ENCODE measurements at regions not wholly inside any gene's neighbourhood (a gene's known extent, or its start where the extent isn't known, plus 50 kb on each side); places are given as distances from the start of the nearest gene placed in this dataset.

DNA sequence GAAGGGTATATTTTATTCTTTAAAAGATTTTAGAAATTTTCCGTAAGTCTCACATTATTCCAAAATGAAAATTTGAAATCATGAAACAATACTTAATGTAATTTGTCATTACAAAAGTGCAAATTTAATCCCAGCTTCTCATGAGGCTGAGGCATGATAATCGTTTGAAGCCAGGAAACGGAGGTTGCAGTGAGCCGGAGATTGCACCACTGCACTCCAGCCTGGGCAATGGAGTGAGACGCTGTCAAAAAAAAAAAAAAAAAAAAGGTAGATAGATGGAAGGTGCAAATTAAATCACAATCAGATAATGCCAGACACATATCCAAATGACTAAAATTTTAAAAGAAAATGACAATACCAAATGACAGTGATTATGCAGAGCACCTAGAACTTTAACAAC lies 644.2 kb downstream of the FAM181B start:
- no peaks in the 10 kb centered on the region for H3K9me3 Mint-ChIP-seq (ENCODE audit: low read depth)
- no peak overlapping the region for H3K4me3 Mint-ChIP-seq
- H3K4me1 Mint-ChIP-seq, result no peaks in the 10 kb centered on the region
- CTCF ChIA-PET, result interaction anchor here (0.6 kb wide), 1 partner anchor 376 kb away, joined by 3 read pairs; no protein-coding TSS in a partner anchor
- H3K27me3 Mint-ChIP-seq, result peaks cover 2% of the 10 kb centered on the region
- ATAC-seq, result no peak
- DNase-seq, result no peak
- H3K27ac Mint-ChIP-seq, result no peak overlapping the region
- no peaks in the 10 kb centered on the region for H3K36me3 Mint-ChIP-seq

- H3K27ac Mint-ChIP-seq, result no peak overlapping the region
- H3K9me3 Mint-ChIP-seq (ENCODE audit: low read depth), result no peaks in the 10 kb centered on the region
- H3K4me3 Mint-ChIP-seq, result no peak overlapping the region
- DNase-seq, result no peak
- CTCF ChIA-PET, result no interaction called here
- no peaks in the 10 kb centered on the region for H3K4me1 Mint-ChIP-seq
- no peaks in the 10 kb centered on the region for H3K36me3 Mint-ChIP-seq
- peaks cover 2% of the 10 kb centered on the region for H3K27me3 Mint-ChIP-seq
- no peak for ATAC-seq
These were observed 648.2 kb downstream of the FAM181B start for GRCh38 chr11:82085493-82085892.

- Mint-ChIP-seq H3K27ac (no peak overlapping the region), H3K36me3 (no peaks in the 10 kb centered on the region)
- CTCF ChIA-PET, result no interaction called here
These were observed 650.7 kb downstream of the FAM181B start for GRCh38 chr11:82082976-82083375.

DNA sequence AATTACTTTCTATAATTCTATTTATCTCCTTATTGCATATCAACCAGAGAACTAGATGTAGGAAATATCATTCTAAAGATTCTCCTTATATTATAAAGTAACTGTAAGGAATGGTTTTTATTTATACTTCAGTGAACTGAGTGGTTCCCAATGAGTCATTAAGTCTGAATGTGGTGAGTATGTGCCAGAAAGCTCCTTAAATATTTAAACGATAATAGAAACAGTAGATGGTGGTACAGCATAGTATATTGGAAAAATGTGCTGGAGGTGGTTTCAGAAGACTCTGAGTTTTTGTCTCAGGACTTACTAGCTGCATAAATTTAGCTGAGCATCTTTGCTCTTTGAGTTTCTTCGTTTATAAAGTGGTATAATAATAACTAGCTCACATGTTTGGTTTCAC lies 653.5 kb downstream of the FAM181B start:
- H3K9me3 Mint-ChIP-seq (ENCODE audit: low read depth), result no peaks in the 10 kb centered on the region
- DNase-seq (no peak), ATAC-seq (no peak)
- H3K36me3 Mint-ChIP-seq, result no peaks in the 10 kb centered on the region
- no peaks in the 10 kb centered on the region for H3K4me1 Mint-ChIP-seq
- CTCF ChIA-PET, result no interaction called here
- H3K4me3 Mint-ChIP-seq, result no peak overlapping the region
- H3K27me3 Mint-ChIP-seq, result peaks cover 2% of the 10 kb centered on the region
- no peak overlapping the region for H3K27ac Mint-ChIP-seq

More at GRCh38 chr11:82082976-82083375, 650.7 kb downstream of the FAM181B start:
- Mint-ChIP-seq H3K4me1 (no peaks in the 10 kb centered on the region), H3K9me3 (ENCODE audit: low read depth) (no peaks in the 10 kb centered on the region), H3K27me3 (peaks cover 2% of the 10 kb centered on the region), H3K4me3 (no peak overlapping the region)
- no peak for DNase-seq
- no peak for ATAC-seq

DNA sequence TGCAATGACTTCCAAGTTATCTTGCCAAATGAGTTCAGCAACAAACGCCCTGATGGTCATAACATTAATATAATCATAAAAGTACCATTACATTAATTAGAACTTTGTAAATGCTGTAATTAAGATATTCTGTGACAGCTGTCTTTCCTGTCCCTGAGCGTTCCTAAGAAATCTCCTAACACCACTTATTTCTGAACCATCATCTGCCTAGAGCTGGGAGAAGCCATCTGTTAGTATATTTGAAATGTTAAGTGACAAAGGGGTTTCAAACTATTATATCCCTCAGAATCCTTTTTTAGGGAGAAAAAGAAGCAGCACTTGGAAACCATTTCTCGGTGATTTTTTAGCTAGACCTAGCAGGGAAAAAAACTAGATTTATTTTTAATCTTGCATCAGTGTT lies 657.5 kb downstream of the FAM181B start:
- Mint-ChIP-seq H3K9me3 (ENCODE audit: low read depth) (no peaks in the 10 kb centered on the region), H3K4me1 (no peaks in the 10 kb centered on the region), H3K27me3 (no peaks in the 10 kb centered on the region), H3K27ac (no peak overlapping the region), H3K4me3 (no peak overlapping the region), H3K36me3 (no peaks in the 10 kb centered on the region)
- CTCF ChIA-PET, result no interaction called here
- ATAC-seq, result no peak
- no peak for DNase-seq

- Mint-ChIP-seq H3K27ac (no peak overlapping the region), H3K4me1 (no peaks in the 10 kb centered on the region), H3K9me3 (ENCODE audit: low read depth) (no peaks in the 10 kb centered on the region), H3K27me3 (peaks cover 3% of the 10 kb centered on the region), H3K36me3 (no peaks in the 10 kb centered on the region), H3K4me3 (no peak overlapping the region)
- ATAC-seq (no peak), DNase-seq (no peak)
- CTCF ChIA-PET, result no interaction called here
These were observed 674.2 kb downstream of the FAM181B start for GRCh38 chr11:82059505-82059904.

DNA sequence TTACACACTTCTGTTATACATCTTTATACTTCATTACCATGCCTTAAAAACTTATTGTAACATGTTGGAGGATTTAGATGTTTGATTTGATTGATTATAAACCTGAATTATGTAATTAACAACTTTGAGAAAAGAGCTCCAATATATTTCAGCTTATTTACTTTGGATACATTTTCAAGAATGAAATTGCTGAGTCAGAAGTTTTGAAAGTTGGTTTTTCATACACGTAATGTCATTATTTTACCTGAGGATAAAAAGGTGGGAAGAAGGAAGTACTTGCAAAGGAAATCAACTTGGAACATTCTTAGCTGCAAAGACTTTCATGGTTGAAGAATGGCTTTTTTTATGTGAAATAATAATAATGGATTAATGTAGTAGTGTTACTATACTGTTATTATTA lies 677.2 kb downstream of the FAM181B start:
- Mint-ChIP-seq H3K4me1 (no peaks in the 10 kb centered on the region), H3K9me3 (ENCODE audit: low read depth) (no peaks in the 10 kb centered on the region), H3K27ac (no peak overlapping the region), H3K4me3 (no peak overlapping the region), H3K36me3 (no peaks in the 10 kb centered on the region), H3K27me3 (peaks cover 6% of the 10 kb centered on the region)
- DNase-seq (no peak), ATAC-seq (no peak)
- CTCF ChIA-PET, result no interaction called here

DNA sequence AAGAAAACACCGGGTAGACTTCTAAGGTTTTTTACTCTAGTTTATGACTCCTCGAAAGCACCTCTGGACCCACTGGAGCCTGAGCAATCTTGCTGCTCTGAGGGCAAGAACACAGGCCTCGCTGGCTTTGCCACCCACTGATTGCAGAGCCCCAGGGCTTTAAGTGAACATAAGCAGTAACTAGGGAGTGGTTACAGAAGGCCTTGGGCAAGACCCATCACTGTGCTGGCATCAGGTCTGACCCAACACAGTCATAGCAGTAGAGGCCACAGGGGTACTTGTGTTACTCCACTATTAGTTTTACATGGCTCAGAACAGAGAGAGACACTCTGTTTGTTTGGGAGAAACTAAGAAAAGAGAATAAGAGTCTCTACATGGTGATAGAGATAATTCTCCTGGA lies 684.5 kb downstream of the FAM181B start:
- ATAC-seq, result no peak
- Mint-ChIP-seq H3K27me3 (peaks cover 5% of the 10 kb centered on the region), H3K27ac (no peak overlapping the region), H3K4me1 (no peaks in the 10 kb centered on the region), H3K4me3 (no peak overlapping the region), H3K9me3 (ENCODE audit: low read depth) (peaks cover 7% of the 10 kb centered on the region), H3K36me3 (no peaks in the 10 kb centered on the region)
- CTCF ChIA-PET, result no interaction called here
- no peak for DNase-seq

DNA sequence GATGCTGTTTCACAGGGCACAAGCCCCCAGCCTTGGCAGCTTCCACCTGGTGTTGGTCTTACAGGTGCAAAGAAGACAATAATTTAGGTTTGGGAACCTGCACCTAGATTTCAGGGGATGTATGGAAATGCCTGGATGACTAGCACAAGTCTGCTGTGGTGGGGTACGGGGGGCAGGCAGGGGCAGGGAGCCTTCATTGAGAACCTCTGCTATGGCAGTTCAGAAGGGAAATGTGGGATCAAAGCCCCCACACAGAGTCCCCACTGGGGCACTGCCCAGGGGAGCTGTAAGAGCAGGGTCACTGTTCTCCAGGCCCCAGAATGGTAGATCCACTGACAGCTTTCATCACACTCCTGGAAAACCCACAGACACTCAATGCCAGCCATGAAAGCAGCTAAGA lies 686.5 kb downstream of the FAM181B start:
- no peak for DNase-seq
- Mint-ChIP-seq H3K27me3 (peaks cover 5% of the 10 kb centered on the region), H3K9me3 (ENCODE audit: low read depth) (peaks cover 7% of the 10 kb centered on the region), H3K4me3 (no peak overlapping the region), H3K36me3 (no peaks in the 10 kb centered on the region), H3K27ac (no peak overlapping the region), H3K4me1 (no peaks in the 10 kb centered on the region)
- ATAC-seq, result no peak
- CTCF ChIA-PET, result no interaction called here

DNA sequence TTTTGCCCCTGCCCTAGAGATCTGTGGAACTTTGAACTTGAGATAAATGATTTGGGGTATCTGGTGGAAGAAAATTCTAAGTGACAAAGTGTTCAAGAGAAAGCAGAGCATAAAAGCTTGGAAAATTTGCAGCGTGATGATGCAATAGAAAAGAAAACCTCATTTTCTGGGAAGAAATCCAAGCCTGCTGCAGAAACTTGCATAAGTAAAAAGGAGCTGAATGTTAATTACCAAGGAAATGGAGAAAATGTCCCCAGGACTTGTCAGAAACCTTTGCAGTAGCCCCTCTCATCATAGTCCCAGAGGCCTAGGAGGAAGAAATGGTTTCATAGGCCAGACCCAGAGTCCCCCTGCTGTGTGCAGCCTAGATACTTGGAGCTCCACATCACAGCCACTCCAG lies 686.9 kb downstream of the FAM181B start:
- Mint-ChIP-seq H3K9me3 (ENCODE audit: low read depth) (peaks cover 7% of the 10 kb centered on the region), H3K27me3 (peaks cover 2% of the 10 kb centered on the region), H3K36me3 (no peaks in the 10 kb centered on the region), H3K4me1 (no peaks in the 10 kb centered on the region), H3K27ac (no peak overlapping the region), H3K4me3 (no peak overlapping the region)
- CTCF ChIA-PET, result no interaction called here
- ATAC-seq (no peak), DNase-seq (no peak)

- H3K4me3 Mint-ChIP-seq, result no peak overlapping the region
- H3K9me3 Mint-ChIP-seq (ENCODE audit: low read depth), result peaks cover 7% of the 10 kb centered on the region
- CTCF ChIA-PET, result no interaction called here
- H3K27me3 Mint-ChIP-seq, result peaks cover 2% of the 10 kb centered on the region
- no peaks in the 10 kb centered on the region for H3K4me1 Mint-ChIP-seq
- no peak for ATAC-seq
- no peaks in the 10 kb centered on the region for H3K36me3 Mint-ChIP-seq
- no peak for DNase-seq
- H3K27ac Mint-ChIP-seq, result no peak overlapping the region
These were observed 687.8 kb downstream of the FAM181B start for GRCh38 chr11:82045748-82046457.

GRCh38 chr11:82043316-82043715 lies 690.3 kb downstream of the FAM181B start:
- H3K4me1 Mint-ChIP-seq, result no peaks in the 10 kb centered on the region
- ATAC-seq (no peak), DNase-seq (no peak)
- no peaks in the 10 kb centered on the region for H3K36me3 Mint-ChIP-seq
- H3K27ac Mint-ChIP-seq, result no peak overlapping the region
- H3K27me3 Mint-ChIP-seq, result no peaks in the 10 kb centered on the region
- CTCF ChIA-PET, result interaction anchor here (0.7 kb wide), 2 partner anchors 62 to 540 kb away, joined by 4 read pairs; no protein-coding TSS in a partner anchor
- peaks cover 7% of the 10 kb centered on the region for H3K9me3 Mint-ChIP-seq (ENCODE audit: low read depth)
- no peak overlapping the region for H3K4me3 Mint-ChIP-seq

GRCh38 chr11:82041764-82042163 lies 691.9 kb downstream of the FAM181B start:
- H3K36me3 Mint-ChIP-seq, result no peaks in the 10 kb centered on the region
- CTCF ChIA-PET, result no interaction called here

DNA sequence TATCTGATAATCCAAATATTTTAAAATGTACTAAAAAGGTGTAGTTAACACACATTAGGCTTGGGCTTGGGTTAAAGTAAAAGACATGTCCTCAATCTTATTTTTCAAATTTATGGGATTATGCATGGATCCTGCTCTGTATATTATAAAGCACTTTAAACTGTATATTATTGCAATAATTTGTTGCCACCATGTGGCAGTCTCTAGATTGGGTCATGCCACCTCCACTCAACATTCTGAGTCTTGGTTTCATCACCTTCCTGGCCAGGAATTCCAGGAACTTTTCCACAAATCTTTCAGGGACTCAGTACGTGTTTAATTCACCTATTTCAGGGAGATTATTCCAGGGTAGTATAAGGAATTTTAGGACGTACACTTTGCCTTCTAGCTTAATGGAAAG lies 695.5 kb downstream of the FAM181B start:
- CTCF ChIA-PET, result no interaction called here
- no peaks in the 10 kb centered on the region for H3K27me3 Mint-ChIP-seq

More at GRCh38 chr11:82041764-82042163, 691.9 kb downstream of the FAM181B start:
- no peaks in the 10 kb centered on the region for H3K27me3 Mint-ChIP-seq
- H3K4me1 Mint-ChIP-seq, result no peaks in the 10 kb centered on the region
- H3K4me3 Mint-ChIP-seq, result no peak overlapping the region
- DNase-seq (no peak), ATAC-seq (no peak)
- H3K9me3 Mint-ChIP-seq (ENCODE audit: low read depth), result peaks cover 7% of the 10 kb centered on the region
- H3K27ac Mint-ChIP-seq, result no peak overlapping the region

DNA sequence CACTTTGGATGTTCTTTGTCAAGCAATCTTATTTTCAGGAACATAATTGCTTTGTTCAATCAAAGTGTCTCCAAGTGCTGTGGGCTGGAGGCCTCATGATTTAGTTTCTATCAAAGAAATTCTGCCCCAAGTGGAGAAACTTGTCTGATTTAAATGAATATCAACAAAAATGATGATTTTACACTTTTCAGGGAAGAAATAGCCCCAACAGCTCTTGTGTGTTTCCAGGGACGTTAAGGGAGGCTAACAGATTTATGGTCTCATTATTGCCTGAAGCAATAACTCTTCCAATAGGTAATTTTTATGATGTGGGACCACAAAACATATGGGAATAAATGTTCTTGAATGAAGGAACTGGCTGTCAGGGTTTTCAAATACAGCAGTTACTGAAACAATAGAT lies 699.1 kb downstream of the FAM181B start:
- no peak for ATAC-seq
- Mint-ChIP-seq H3K9me3 (ENCODE audit: low read depth) (no peaks in the 10 kb centered on the region), H3K4me3 (no peak overlapping the region), H3K27ac (no peak overlapping the region), H3K4me1 (no peaks in the 10 kb centered on the region), H3K36me3 (no peaks in the 10 kb centered on the region), H3K27me3 (no peaks in the 10 kb centered on the region)
- CTCF ChIA-PET, result no interaction called here
- no peak for DNase-seq

More for the DNA sequence above, 695.5 kb downstream of the FAM181B start:
- Mint-ChIP-seq H3K4me1 (no peaks in the 10 kb centered on the region), H3K36me3 (no peaks in the 10 kb centered on the region), H3K9me3 (ENCODE audit: low read depth) (no peaks in the 10 kb centered on the region), H3K27ac (no peak overlapping the region), H3K4me3 (no peak overlapping the region)
- no peak for ATAC-seq
- DNase-seq, result no peak

Data from activated CD8-positive, alpha-beta memory T cell treated with anti-CD3 and anti-CD28 coated beads, Interleukin-2, amount 10 ng/mL, durations not matched to agents 7 days and 5 days (primary cell).